ENCODE measurements at regions not wholly inside any gene's neighbourhood (a gene's known extent, or its start where the extent isn't known, plus 50 kb on each side); places are given as distances from the start of the nearest gene placed in this dataset.

DNA sequence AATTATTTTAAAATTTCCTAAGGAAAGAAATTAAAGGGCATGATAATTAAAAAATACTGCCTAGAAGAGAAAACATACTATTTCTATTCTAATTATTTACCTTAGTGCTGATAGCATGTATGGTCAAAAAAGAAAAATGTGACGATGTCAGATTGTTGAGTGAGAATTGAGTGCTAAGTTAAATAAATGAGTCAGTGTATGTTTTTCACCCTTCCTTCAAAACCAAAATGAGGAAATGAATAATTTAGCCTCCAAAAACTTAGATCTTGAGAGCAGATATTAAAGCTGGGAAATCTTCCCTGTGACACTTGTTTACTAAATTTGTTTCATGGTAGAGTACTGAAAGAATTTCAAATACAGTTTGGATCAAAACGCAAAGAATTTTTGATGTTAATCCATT, 58.6 kb upstream of the NYAP2 start:
- no peak for DNase-seq (ENCODE audit: low spot score)

DNA sequence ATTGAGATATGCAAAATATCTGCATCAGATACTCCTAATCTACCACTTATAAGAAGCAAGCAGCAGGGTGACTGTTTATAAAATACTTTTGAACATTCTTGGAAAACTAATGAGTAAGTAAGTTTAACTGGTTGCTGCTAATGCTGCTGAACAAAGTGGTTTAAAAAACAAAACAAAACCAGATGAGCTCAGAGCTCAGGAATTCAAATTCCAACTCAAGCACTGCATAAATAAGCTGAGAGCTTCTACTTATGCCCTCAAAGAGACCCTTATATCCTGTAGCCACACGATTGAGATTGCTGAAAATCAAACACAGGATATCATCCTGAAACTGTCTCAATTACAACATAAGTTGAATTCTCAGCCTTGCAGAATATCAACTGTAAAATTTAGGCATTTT, 62.3 kb upstream of the NYAP2 start:
- DNase-seq (ENCODE audit: low spot score), result no peak

DNA sequence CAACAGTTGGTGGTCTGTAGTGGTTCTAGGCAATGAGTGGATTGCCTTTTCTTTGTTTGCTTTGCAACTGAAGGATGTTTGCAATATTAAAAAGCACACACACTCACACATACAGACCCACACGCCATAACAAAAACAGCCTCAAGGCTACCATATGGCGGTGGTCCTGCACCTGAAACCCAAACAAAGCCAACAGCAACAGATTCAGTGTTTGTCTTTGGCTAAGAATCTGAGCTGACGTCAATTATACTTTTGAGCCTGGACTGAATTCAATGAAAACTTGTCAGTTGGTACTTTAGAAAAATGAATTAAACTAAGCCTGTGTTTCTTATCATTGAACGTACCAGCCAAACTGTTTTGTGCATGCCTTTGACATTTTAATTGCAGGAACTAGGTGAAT, 65.0 kb upstream of the NYAP2 start:
- DNase-seq (ENCODE audit: low spot score), result no peak

DNA sequence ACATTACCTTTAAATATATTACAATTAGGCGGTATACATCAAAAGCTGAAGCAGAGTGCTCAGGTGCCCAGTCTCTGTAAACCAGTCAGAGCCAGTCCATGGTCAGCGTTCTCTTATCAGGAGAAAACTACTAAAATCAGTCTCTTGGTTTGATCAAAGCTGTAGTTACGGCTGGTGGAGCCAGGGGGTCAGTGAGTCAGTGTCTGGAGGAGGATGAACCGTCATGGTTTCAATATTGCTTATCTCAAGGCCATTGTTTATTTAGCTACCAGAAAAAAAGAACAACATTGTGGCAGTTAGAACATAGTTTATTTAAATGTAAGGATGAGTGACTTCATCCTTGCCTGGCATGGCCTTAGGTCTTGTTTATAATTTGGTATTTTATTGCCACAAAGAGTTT, 71.3 kb upstream of the NYAP2 start:
- DNase-seq (ENCODE audit: low spot score), result no peak

DNA sequence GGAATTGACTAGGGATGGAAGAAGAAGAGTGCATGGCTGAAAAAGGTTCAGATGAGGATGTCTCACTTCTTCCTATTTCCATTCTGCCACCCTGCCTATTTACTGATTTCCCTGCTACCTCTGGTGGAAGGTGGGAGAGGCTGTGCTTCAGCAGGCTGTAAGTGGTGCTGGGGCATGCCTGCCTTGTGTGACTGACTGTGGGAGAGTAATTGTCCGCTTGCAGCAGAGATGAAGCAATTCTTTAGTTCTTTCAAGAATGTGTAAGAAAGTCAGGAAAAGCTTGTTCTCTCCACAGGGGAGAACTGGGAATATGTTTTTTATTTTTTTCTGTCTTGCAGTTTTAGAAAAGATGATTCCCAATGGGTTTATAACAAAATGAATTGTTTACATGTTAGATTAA, 72.5 kb upstream of the NYAP2 start:
- no peak for DNase-seq (ENCODE audit: low spot score)

DNA sequence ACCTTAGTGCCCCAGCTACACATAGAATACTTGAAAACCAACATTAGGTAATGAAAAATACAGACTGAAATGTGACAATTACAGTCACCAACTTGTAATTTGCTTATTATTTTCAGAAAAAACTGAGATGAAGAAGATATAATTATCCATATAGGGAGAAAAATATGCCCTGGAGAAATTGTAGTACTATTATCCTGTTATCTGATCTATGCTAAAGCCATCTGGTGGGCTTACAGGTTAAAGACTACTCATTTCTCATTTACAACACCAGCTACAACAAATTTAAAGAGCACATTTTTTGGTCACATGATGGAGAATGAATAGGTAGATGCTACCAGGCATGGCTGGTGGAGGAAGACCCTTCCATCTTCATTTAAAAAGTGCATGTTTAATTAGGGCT, 79.6 kb upstream of the NYAP2 start:
- DNase-seq (ENCODE audit: low spot score), result no peak

DNA sequence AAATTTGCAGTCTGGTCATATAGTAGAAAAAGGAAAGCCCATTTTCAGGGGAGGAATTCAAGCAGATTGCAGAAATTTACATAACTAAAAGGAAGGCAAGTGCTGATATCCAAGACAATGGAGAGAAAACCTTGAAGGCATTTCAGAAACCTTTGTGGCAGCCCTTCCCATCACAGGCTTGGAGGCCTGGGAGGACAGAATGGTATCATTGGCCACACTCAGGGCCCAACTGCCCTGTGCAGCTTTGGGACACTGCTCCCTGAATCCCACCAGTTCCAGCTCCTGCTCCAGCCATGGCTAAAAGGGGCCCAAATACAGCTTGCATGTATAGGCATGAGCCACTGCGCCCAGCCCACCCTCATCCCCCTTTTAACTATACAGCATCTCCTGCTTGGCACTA, 81.1 kb upstream of the NYAP2 start:
- no peak for DNase-seq (ENCODE audit: low spot score)

DNA sequence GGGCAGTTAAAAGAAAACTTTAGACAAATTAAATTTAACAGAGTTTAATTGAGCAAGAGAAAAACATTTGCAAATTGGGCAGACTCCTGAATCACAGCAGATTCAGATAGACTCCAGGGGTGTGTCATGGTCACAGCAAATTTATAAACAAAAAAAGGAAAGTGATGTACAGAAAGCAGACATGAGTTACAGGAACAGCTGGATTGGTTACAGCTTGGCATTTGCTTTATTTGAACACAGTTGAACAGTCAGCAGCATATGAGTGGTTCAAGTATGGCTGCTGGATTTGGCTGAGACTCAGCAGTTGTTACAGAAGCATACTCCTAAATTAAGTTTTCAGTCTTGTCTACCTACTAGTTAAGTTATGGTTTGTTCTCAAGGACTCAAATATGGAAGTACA, 82.3 kb upstream of the NYAP2 start:
- DNase-seq (ENCODE audit: low spot score), result no peak

DNA sequence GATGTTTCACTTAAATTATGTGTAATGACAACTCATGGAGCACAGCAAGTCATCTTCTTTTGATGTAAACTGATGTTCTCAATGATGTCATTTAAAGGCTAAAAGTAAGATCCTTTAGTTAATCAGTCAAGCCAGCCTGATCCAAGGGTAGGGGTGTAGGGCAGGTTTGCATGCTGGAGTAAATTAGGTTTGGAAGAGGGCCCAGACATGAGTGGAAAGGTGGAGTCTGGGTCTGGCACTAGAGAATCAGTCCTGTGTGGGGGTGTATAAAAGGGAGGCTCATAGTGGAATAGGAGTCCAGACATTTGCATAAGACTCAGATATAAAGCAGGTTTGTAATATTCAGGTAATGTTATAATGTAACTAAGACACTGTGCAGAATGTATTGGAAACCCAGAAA, 88.8 kb upstream of the NYAP2 start:
- DNase-seq (ENCODE audit: low spot score), result no peak

DNA sequence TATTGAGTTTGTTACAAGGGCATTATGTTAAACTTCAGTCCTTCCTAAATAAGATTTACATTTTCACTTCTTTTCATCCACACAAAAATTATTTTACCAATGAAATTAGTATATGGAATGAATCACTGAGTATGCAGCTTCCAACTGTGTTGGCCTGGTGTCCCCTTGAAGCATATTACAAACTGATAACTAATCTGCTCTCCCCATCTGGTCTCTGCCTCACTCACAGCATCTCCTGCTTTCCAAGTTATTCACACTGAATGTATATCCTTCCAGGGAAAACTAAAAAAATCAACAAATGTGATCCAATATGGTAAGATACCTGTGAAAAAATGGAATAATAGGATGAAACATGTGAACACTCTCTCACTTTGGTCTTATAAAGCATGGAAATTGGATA, 90.0 kb upstream of the NYAP2 start:
- no peak for DNase-seq (ENCODE audit: low spot score)

DNA sequence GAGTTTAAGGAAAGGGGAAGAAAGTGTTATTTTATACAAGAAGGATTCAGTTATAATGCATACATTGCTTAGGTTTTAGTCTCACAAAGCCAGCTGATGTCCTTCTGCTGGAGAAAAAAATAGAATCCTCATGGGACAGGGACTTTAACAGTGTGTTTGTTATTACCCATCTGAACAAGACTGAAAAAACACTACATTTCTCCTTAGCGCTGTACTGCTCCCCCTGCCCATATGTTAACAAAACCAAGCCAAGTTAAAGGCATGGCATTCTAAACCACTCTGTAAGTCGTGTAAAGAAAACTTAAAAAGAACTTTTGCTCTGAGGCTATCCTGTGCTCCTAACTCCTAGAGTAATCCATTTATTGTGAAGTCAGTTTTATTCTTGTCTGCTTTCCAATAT, 102.6 kb upstream of the NYAP2 start:
- no peak for DNase-seq (ENCODE audit: low spot score)

DNA sequence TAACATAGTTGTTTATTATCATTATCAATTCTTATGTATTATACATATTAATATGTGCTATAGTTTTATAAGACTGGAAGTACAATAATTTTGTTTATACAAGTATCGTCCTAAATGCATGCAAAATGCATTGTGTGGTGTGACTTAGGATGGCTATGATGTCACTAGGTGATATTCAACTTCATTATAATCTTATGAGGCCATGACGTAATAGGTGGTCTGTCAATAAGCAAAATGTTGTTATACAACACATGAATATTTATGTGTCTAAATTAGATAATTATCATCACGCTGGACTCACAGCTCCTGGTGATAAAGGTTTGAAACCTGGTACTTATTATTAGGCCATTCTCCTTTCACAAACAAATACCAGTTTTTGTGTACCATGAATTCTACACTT, 104.4 kb upstream of the NYAP2 start:
- DNase-seq (ENCODE audit: low spot score), result no peak

DNA sequence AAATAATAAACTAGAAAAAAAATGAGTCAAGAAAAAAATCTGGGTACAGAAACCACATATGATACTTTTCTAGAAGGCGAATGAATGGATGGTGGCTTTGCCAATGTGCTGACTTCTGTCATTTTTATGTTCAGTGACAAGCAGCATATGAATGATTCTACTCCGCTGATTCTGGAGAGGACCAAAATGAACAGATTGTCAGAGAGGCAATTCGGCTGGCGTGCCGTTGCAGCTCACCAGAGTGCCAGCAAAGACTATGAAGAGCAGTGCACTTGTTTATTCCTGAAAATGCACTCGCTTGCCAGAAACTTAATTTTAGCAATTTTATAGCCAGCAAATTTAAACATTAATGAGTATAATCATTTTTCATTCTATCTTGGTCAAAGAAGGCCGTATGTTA, 105.9 kb upstream of the NYAP2 start:
- no peak for DNase-seq (ENCODE audit: low spot score)

DNA sequence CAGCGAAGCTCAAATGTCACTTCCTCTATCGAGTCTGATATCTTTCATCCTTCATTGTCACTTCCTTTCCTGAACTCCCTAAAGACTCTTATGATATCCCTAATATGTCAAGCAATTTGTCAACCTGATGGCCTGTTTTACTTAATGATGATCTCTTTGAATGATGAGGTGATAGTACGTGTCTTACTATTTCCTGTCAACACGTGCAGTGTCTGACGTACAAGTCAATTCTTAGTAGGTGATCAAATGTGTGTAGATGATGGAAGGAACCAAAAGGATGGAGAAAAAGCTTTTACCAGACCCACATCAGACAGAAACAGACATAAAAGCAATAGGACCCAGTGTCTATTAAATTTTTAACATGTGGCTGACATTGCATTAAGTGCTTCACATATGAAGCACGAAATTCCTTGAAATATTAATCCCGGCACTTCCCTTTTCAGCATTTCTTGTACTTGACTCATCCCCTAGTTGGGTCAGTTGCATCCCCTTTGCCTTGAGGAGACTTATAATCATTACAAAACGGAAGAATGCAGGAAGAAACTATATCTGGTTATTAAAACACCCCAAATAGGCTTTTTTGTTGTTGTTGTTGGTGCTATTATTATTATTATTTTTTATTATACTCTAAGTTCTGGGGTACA, 108.6 kb upstream of the NYAP2 start:
- no peak for DNase-seq (ENCODE audit: low spot score)

DNA sequence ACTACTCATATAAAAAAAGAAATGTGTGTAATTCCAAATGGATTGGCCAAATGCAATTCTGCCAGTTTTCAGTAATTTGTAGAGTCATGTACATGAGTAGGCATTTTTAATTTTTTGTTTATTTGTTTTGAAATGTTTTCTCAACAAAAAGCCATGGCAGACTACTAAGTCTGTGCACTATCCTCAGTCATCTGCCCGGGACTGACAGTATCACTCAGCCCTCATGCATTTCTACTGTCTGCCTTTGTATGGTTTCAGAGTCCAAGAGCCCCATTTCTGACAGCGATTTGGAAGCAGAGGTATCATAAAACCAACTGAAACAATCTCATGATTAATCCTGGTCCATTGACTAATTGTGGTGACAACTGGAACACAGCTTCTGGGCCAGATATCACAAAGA, 109.9 kb upstream of the NYAP2 start:
- no peak for DNase-seq (ENCODE audit: low spot score)

DNA sequence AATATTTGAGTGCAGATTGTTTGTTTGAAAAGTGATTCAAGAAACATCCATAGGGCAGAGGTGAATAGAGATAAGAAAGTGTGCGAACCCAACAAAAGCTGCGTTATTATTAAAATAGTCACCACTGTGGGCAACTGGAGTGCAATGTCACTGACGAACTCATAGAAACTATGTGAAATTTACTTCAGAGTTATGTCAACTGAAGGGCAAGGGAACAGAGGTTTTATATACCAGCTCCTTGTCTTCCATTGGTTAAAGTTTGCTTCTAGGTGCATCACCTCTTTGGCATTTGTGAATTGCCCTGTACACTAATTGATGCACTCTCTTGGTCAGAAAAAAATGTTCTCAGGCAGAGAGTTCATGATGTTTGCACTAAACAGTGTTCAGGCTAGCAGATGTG, 110.5 kb upstream of the NYAP2 start:
- DNase-seq (ENCODE audit: low spot score), result no peak

DNA sequence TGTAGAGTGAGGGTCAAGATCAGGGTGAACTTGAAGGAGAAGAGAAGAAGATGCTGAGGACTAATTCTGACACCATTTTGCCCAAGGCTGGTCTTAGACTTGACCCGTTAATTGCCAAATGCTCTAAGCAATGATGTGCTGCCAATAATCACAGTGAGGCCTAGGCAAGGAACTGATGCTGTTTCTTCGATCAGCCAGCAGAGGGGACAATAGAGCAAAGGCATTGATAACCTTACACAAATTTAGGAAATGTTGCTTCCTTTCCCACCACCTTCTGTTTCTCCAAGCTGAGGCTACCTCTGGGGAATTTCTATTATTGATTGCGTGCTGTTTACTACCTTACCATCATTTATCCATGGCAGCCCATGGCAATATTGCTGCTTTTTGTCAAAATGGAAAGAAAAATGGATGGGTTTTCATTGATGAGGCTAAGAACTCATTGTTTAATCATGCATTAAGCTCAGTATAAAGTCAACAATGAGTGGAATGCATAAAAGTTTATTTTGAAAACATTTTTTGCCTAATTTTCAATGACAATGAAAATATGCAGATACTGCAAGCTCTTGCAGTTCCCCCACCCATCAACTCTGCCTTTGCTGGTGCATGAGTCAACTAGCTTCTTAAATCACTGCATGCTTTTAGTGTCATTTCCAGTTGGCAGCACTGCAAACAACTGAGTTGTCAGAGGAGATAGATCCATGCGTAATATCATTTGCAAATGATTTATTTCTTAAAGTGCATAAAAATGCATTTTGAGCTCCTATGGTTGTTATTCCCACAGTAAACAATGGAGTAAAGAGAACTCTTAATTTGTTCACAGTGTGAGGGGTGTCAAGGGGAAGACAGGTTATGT, 116.4 kb upstream of the NYAP2 start:
- peak; percentile 42 for DNase-seq (ENCODE audit: low spot score)

DNA sequence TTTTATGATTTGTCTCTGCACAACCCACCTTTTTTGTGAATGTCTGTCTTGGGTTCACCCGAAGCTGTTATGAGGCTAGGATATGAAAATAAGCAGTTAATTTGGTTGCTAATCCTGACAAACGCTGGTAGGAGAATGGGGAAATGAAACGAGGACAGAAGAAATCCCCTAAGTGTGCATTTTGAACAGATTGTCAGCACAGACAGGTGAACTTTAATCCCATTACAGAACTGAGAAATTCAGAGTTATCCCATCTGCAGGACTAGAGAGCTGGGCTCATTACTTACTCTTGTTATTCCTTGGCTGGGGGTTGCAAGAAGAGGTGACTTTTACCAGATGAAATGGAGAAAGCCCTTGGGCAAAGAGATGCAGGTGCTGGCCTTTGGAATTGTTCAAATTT, 123.3 kb upstream of the NYAP2 start:
- no peak for DNase-seq (ENCODE audit: low spot score)

DNA sequence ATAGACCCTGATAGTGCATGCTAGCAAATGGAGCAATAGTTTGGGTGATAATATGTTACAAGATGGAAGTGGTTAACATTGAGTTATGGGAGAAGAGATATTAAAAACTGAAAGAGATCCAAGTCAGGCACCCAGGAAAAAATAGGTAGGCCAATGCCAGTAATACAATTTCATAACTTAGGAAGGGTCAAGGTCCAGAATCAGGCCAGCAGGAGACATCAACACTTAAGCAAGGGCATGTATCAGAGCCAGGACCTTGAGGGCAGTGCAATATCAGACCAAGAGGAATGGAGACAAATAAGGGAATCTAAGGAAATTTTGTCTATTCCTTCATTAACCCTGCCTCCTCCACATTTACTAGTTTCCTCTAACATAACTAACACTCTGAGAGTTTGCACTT, 124.1 kb upstream of the NYAP2 start:
- DNase-seq (ENCODE audit: low spot score), result no peak

DNA sequence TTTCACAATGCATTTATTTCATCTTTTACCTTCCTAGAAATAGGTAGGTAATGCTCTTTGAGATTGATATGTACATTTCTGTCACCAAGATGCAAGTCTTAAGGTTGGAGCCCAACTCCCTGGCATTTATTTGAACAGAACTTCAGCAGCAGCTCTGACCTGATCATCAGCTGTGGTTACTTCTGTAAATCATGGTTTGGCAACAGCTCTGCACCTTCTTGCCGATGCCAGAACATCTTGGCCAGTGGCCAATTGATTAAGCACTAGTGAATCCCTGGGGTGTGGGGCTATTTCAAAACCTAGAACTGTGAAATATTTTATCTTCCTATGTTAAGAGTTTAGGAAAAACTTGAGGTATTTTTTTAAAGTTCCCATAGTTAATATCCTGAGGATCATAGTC, 124.8 kb upstream of the NYAP2 start:
- no peak for DNase-seq (ENCODE audit: low spot score)

DNA sequence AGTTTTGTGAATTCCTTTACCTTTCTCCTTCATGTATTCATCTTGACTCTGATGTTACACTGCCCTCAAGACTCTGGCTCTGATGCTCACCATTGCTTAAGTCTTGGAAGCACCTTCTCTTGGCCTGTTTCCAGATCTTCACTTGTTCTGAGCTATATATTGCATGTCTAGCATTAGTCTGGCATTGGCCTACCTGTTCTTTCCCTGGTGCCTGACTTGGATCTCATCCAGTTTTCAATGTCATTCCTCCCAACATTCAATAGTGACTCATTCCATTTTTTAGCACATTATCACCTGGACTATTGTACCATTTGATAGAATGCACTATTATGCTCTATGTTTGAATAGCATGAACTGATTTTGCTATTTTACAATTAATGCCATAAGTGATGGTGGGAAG, 127.3 kb upstream of the NYAP2 start:
- no peak for DNase-seq (ENCODE audit: low spot score)

DNA sequence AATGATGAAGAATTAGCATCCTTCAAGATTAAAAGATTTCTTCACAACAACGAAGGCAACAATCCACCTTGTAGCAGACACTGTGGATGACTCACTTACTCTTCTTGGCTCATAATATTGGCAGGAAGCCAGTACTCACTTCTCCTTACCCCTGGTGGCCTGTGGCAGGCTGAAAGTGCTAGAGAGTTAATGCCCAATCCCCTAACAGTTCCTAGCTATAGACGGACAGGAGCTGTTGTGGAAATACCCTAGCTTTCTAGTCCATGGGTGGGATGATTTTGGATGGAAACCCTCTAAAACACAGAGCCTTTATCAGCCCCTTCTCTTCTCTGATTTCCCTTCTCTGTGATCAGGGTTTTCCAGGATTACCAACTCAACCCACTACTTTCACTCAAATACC, 128.6 kb upstream of the NYAP2 start:
- DNase-seq (ENCODE audit: low spot score), result peak; percentile 75

DNA sequence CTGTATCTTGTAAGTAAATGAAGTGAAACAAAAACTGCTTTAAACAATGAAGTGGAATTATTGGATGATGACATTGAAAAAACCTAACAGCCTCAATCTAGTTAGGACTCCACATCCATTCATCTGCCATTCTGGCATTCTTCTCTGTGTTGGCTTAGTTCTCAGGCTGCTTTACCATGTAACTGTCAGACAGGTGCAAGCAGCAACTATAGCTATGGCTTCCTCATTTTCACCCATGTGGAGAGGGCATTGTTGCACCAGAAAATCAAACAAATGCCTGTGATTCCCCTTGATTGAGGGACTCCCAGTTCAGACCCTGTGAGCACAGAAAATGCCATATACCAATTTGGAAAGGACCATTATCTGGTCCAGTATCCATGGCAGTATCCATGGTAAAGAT, 129.5 kb upstream of the NYAP2 start:
- DNase-seq (ENCODE audit: low spot score), result no peak

DNA sequence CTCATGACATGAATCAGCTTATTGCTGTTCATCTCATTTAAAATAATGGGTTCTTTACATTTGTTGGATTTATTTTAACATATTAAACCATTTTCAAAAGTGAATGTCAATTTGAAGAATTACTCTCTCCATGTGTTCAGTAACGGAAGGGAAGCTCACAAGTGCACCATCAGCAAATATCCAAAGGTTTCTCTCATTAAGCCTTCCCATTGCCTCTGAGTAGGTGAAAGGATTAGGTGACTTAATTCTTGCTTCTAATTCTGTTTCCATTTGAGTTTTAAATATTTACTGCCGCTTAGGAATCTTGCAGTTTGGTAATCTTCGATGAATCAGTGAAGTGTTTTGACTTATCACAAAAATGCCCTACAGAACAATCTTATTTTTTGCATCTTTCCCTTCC, 145.1 kb upstream of the NYAP2 start:
- no peak for DNase-seq (ENCODE audit: low spot score)

Measured in RKO (cell line).